ENCODE measurements at regions not wholly inside any gene's neighbourhood (a gene's known extent, or its start where the extent isn't known, plus 50 kb on each side); places are given as distances from the start of the nearest gene placed in this dataset.

- intact Hi-C loops (cut with DNase I; ENCODE audit: low total_unique reads) = no loop called here
- H3K27ac ChIP-seq = peak overlapping the region in 1 of 2 donors; percentile 38
- H3K4me1 ChIP-seq = no peaks in the 10 kb centered on the region
- TF ChIP-seq POLR2AphosphoS5 (IDR thresholded peaks at IDR 0.05) (no peak), POLR2A (IDR thresholded peaks at IDR 0.05) (no peak)
- TF ChIP-seq, protein P1, sequence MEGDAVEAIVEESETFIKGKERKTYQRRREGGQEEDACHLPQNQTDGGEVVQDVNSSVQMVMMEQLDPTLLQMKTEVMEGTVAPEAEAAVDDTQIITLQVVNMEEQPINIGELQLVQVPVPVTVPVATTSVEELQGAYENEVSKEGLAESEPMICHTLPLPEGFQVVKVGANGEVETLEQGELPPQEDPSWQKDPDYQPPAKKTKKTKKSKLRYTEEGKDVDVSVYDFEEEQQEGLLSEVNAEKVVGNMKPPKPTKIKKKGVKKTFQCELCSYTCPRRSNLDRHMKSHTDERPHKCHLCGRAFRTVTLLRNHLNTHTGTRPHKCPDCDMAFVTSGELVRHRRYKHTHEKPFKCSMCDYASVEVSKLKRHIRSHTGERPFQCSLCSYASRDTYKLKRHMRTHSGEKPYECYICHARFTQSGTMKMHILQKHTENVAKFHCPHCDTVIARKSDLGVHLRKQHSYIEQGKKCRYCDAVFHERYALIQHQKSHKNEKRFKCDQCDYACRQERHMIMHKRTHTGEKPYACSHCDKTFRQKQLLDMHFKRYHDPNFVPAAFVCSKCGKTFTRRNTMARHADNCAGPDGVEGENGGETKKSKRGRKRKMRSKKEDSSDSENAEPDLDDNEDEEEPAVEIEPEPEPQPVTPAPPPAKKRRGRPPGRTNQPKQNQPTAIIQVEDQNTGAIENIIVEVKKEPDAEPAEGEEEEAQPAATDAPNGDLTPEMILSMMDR (IDR thresholded peaks at IDR 0.05) = no peak
- no peaks in the 10 kb centered on the region for H3K36me3 ChIP-seq
- DNase-seq (ENCODE audit: low spot score in 2 of 2) = no peak
- H3K27me3 ChIP-seq = no peaks in the 10 kb centered on the region
- H3K4me3 ChIP-seq = no peak overlapping the region
- no peaks in the 10 kb centered on the region for H3K9me3 ChIP-seq
These were observed 116.6 kb upstream of the FAR2 start for GRCh38 chr12:29032446-29032845.

DNA sequence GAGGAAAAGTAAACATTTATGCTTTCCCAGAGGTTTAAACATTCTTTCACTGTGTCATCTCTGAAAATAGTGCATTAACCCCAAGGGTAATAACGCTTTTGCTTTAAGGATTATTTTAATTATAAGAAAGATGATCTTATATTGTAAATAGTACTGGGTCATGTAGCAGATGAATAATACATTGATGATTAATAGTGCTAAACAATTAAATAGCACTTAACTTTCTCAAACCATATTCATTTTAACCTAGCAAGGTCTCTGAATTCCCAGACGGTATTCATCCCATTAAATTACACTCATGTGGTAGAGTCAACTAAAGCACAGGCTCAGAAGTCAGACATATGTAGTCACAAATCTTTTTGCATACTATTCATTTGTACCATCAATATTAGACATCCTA is 115.6 kb upstream of the FAR2 start:
- intact Hi-C loops (cut with DNase I; ENCODE audit: low total_unique reads) = no loop called here
- Histone ChIP-seq H3K27me3 (no peaks in the 10 kb centered on the region), H3K4me3 (no peak overlapping the region), H3K4me1 (no peaks in the 10 kb centered on the region), H3K36me3 (no peaks in the 10 kb centered on the region), H3K27ac (no peak overlapping the region), H3K9me3 (no peaks in the 10 kb centered on the region)
- TF ChIP-seq POLR2AphosphoS5 (IDR thresholded peaks at IDR 0.05) = no peak
- TF ChIP-seq, protein P1 (IDR thresholded peaks at IDR 0.05) = no peak
- no peak for TF ChIP-seq POLR2A (IDR thresholded peaks at IDR 0.05)
- no peak for DNase-seq (ENCODE audit: low spot score in 2 of 2)

GRCh38 chr12:29035112-29035511 is 114.0 kb upstream of the FAR2 start:
- H3K4me1 ChIP-seq = no peaks in the 10 kb centered on the region
- no peak overlapping the region for H3K4me3 ChIP-seq
- H3K36me3 ChIP-seq = no peaks in the 10 kb centered on the region
- DNase-seq (ENCODE audit: low spot score in 2 of 2) = no peak
- no peaks in the 10 kb centered on the region for H3K9me3 ChIP-seq
- intact Hi-C loops (cut with DNase I; ENCODE audit: low total_unique reads) = no loop called here
- TF ChIP-seq POLR2A (IDR thresholded peaks at IDR 0.05) (no peak), POLR2AphosphoS5 (IDR thresholded peaks at IDR 0.05) (no peak)
- TF ChIP-seq, protein P1 (IDR thresholded peaks at IDR 0.05) = no peak
- H3K27ac ChIP-seq = no peak overlapping the region
- no peaks in the 10 kb centered on the region for H3K27me3 ChIP-seq

DNA sequence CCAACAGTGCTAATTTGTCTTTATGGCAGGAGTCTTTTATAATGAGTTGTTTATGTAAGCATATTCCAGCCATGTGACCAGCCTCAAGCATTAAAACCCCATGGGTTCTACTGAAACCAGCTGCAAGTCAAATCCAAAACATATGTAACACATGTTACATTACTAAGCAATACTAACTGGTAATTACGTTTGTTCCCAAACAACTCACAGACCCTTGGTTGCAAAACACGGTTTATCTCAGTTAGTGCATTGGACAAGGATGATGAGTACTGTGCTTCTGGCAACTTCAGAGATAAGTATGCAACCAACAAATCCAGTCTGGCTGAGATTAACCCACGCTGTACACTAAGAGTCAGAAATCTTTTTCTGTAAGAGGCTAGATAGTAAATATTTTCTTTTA is 110.1 kb upstream of the FAR2 start:
- no peak for TF ChIP-seq POLR2A (IDR thresholded peaks at IDR 0.05)
- no peak for TF ChIP-seq POLR2AphosphoS5 (IDR thresholded peaks at IDR 0.05)
- TF ChIP-seq, protein P1 (IDR thresholded peaks at IDR 0.05) = no peak
- no peak for DNase-seq (ENCODE audit: low spot score in 2 of 2)
- Histone ChIP-seq H3K36me3 (no peaks in the 10 kb centered on the region), H3K4me1 (no peaks in the 10 kb centered on the region), H3K27me3 (no peaks in the 10 kb centered on the region), H3K4me3 (no peak overlapping the region), H3K27ac (peak overlapping the region in 1 of 2 donors; percentile 21), H3K9me3 (no peaks in the 10 kb centered on the region)
- intact Hi-C loops (cut with DNase I; ENCODE audit: low total_unique reads) = no loop called here

GRCh38 chr12:29041621-29042020 is 107.5 kb upstream of the FAR2 start:
- no peaks in the 10 kb centered on the region for H3K9me3 ChIP-seq
- peak overlapping the region in 1 of 2 donors; percentile 61 for H3K27ac ChIP-seq
- no peaks in the 10 kb centered on the region for H3K4me1 ChIP-seq
- intact Hi-C loops (cut with DNase I; ENCODE audit: low total_unique reads) = no loop called here
- no peak for TF ChIP-seq POLR2A (IDR thresholded peaks at IDR 0.05)
- TF ChIP-seq, protein P1 (IDR thresholded peaks at IDR 0.05) = no peak
- TF ChIP-seq POLR2AphosphoS5 (IDR thresholded peaks at IDR 0.05) = no peak
- no peak for DNase-seq (ENCODE audit: low spot score in 2 of 2)
- no peaks in the 10 kb centered on the region for H3K36me3 ChIP-seq
- H3K27me3 ChIP-seq = no peaks in the 10 kb centered on the region
- no peak overlapping the region for H3K4me3 ChIP-seq
